NCI-H460 (cell line): ENCODE measurements at regions not wholly inside any gene's neighbourhood (a gene's known extent, or its start where the extent isn't known, plus 50 kb on each side); places are given as distances from the start of the nearest gene placed in this dataset.

Experiments
- DNase-seq: peaks from one replicate; pipeline ENCODE4 v3.0.0-alpha.2; 2016; ENCODE audit warnings: low read depth; ENCODE audit errors: extremely low read depth

DNA sequence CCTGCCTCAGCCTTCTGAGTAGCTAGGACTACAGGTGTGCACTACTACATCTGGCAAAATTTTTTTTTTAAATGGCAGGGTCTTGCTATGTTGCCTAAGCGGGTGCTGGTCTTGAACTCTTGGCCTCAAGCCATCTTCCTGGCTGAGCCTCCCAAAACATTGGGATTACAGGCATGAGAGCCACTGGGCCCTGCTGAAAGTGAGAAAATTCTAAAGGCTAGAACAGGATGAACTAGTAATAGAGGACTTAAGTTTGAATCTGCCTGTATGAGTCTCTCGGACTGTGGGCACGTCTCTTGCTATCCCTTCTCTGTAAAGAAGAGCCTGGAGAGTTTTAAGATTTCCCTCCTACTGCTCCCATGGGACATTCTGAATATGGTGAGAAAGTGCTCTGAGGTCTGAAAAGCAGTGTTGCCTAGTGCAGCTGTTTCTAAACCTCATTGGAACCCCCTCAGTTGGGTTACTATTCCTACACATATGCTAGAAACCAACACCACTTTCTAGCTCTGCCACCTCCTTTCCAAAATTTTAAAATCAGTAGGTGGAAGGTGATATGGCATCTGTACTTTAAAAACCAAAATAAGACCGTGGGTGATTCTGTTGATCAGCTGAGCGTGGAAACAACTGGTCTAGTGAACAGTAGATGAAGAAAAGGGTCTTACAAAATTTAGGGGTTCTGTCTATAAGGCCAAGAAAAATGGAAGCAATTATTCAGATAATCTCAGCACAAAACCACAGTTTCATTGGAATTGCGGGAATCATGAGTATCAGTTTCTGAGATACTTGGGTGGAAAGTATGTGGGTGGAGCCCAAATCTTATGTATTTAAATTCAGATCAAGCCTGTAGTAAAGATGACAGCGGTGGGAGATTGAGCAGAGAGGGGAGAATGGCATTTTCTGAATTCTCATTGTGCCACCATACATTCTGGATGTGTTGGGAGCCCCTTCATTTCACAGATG, 259.8 kb upstream of the CXCR4 start:
- no peak for DNase-seq

DNA sequence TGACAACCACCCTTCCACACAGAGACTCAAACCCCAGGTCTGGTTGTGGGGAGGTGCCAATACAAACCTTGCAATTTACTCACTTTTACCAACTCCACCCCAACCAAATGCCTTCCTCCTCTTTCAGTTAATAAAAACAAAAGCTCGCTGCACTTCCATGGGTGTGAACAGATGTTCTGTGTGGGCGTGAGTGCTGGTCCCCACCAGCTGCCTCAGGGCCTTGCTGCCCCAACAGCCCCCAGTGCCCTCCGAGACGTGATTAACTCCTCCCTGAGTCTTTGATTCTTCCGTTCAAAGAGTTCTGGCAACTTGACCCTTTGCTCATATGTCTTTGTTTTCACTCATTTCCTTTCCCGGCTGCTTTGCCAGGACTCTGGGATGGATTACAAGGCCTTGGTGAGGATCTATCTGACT, 258.9 kb upstream of the CXCR4 start:
- no peak for DNase-seq

DNA sequence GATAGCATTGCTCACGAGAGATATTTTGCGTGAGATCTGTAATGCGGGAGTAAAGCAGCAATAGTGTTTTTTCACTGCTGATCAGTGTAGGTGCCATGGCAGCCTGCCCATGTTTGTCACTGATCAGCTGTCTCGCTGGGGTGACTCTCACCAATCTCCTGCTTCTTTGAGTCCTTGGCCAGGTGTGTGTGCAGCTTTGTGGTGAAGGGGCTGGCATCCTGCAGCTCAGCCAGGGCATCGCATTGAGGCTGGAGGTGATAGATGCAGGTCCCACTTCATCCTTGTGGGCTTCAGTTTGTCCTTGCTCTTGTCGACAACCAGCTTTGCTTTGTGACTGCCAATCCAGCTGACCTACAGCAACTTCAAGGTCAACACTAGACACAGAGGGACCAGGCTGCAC, 258.3 kb upstream of the CXCR4 start:
- no peak for DNase-seq

DNA sequence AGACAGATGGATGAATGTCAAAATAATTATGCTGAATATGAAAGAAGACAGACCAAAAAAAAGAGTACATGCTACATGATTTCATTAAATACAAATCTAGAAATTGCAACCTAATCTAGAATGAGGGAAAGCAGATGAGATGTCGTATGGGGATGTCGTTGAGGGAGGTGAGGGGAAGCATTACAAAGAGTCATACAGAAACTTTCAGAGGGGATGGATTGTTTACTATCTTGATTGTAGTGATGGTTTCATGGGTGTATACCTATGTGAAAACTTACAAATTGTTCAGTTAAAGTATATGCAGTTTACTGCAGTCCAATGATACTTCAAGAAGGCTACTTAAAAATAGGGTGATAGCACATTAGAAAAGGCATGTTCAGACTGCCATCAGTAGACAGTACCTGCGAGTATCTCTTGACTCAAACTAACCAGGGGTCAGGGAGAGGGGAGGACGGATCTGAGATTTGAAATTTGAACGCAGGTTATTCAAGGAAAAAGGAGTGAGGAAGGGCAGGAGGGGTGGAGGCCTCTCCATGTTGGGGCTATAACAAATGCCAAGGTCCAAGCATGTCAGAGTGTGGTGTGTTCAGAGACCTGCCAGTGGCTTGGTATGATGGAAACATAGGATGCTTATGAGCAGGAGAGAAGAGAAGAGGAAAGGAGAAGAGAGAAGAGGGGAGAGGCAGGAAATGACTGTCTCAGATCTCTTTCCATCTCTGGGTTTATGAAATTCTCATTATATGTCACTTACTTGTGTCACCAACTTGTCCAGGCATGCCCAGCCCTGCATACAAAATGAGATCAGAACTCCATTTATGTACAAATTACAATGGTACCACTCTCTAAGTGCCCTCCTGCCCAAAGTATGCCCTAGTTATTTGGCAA, 257.3 kb upstream of the CXCR4 start:
- no peak for DNase-seq

DNA sequence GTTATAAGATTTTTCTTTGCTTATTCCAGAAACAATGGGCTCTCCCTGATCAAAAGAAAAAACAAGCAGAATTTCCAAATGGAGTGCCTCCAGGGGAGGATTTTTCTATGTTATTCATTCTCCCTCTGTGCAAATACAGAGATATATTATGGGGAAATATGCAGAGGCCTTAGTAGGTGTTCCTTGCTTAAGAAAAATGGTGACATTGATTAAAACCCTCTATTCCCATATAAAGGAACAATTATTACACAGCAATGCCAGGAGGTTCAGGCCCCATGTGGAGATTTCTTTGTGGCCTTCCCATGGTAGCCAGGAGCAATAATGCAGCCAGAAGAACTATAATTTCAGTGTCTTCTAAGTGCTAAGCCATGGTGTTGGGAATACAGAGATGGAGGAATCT, 255.9 kb upstream of the CXCR4 start:
- no peak for DNase-seq

DNA sequence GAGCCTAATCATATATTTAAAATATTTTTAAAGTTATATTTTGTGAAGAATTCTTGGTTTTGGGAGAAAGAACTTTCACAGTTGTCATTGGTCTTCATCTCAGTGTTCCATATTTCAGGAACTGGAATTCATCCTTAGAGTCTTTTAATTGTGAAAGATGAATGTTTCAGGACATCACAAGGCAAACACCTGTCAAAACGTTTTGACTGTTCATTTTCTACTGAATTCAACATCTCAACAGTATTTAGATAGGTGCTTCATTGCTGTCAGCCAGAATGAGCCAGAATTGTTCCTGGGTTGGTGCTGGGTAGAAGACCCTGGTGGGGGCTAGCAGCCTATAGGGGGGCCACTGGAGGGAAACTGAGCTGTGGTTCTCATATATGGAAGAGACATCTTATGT, 255.1 kb upstream of the CXCR4 start:
- no peak for DNase-seq

DNA sequence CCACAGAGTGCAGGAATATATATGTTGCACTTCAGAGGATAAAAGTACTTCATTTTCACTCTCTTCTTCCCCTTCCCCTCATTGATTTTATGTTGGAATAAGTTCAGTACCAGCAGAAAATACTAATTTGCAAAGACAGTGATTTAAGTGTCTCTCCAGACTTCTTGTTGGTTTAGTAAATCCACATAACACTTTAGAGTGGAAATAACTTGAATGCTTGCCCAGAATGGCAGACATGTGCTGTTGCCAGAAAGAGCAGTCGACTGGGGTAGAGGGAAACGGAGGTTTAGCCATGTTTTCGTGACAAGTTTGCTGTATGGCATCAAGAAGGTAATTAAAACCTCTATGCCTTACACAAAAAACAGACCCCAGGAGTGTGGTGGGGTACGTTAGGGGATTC, 246.0 kb upstream of the CXCR4 start:
- DNase-seq: no peak

DNA sequence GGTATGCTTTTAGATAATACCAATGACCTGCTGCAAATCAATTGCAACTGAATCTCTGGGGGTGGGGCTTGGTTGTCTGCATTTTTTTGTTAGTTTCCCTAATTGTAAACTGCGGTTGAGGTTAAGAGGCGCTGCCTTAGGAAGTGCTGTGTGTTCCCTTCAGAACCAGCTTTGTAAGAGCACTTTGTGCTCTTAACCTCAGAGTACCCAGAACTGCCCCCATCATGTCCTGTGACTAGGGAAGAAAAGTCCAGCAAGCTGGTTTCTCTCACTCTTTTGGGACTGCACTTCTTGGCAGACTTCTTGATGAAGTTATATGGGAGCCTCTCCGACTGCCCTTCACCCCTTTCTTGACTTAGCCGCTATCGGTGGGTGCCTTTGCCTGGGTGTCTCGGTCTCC, 245.5 kb upstream of the CXCR4 start:
- no peak for DNase-seq

DNA sequence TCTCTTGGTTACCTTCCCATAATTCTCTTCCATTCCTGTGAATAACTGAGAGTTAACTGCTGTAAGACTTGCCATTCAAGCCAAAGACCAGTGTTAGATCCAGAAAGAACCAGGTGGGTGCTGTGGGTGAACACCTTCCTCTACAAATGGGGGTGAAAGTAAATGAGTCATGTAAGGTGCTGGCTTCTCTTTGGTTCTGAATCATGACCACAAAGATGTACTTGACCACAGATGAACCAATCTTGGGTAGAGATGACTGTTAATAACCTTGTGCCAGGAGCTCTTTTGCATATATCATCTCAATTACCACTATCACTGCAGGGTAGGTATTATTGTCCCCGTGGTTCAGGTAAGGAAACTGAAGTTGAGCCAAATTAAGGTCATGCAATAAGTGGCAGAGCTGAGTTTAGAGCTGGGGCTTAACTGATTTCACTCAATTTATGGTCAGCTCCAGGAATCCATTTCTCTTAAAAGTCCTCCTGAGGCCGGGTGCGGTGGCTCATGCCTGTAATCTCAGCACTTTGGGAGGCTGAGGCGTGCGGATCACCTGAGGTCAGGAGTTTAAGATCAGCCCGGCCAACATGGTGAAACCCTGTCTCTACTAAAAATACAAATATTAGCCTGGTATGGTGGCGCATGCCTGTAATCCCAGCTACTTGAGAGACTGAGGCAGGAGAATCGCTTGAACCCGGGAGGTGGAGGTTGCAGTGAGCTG, 244.9 kb upstream of the CXCR4 start:
- DNase-seq: no peak

DNA sequence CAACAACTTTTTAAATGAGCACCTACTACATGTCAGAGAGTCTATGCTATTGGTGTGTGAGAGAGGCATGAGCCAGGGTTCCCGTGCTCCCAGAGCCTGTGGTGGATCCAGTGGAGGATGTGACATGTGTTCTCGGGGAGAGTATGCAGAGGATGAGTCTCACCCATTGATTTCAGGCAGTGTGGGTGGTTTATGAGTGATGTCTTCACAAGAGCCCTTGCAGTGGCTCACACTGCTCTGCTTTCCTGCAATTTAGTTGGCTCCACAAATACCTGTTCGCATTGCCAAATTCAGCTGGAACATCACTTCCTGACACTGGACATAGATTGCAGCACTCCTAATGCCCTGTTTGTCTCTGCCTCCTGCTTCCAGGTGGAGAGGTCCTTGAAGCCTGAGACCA, 243.6 kb upstream of the CXCR4 start:
- DNase-seq: no peak

DNA sequence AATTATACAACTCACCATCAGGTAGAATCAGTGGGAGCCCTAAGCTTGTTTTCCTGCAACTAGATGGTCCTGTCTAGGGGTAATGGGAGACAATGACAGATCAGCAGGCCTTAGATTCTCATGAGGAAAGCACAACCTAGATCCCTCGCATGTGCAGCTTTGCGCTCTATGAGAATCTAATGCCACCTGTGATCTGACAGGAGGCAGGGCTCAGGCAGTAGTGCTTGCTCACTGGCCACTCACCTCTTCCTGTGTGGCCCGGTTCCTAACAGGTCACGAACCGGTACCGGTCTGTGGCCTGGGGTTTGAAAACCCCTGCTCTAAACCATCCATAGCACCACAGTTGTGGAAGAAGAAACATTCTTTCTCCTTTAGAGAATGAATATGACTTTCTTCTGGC, 242.8 kb upstream of the CXCR4 start:
- DNase-seq: no peak

DNA sequence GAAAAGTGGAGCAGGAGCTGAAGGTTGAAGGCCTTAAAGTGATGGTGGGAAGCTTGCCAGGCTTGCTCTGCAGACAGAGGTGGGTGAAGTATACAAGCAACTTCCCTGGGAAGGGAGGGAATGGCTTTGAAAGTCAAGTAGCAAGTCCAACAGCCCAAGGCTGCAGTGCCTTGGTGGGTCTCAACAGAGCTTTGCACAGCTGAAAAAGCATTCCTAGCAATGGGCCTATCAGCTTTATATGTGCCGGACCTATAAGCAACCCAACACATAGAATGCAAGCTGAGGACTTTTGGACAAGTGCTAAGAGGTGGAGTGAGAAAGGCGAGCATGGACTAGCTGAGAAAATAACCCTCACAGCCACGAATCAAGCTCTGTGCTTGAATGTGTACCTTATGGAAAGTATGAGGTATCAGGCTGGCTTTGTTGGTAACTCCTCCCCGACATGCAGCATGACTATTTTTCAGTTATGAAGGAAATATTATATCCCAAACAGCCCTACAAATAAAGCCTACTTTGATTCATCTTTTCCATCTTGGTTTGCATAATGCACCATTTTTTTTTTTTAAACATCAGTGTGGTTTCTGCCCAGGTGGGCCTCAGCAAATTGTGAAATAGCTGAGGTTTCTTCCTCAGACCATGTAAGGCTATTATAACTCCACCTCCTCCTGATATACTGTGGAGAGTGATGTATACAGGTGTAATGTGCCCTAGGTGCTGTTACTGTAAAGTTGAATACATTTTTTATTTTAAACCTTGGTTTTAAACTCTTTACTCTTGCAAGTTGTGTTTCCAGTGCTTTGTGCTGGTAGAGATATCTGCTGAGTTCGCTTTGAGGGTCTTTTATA, 241.4 kb upstream of the CXCR4 start:
- no peak for DNase-seq

DNA sequence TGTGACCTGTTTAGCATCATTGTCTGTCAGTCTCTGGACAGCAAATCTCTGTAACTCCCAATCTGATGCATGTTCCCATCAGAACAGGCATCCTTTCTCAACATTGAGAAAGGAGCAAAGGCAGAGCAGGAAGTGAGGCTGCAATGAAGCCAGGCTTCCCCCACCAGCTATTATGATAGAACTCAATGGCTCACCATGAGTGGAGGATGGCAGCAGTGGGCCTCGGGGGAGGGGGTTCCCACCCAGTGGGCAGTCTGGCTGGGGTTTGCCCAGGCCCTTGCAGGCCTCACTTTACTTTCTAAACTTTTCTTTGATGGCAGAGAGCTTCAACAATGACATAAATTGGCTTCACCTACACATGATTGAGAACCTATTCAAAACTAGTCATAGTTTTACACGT, 240.6 kb upstream of the CXCR4 start:
- DNase-seq: no peak

DNA sequence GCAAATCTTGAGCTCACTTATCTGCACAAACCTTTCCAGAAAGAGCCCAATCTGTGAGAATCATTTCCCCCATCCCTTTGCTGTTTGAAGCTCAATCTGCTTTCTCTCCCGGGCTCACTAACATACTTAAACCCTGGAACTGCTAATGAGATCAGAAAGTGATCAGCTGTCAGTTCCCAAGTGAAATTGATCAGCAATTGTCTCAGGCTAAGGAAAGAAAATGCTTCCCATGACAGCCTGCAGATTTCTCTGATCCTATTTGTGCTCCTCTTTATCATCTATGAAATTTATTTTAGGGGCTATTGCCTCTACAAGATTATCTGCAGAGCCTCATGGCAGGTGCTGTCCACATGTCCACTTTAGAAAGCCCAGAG, 239.0 kb upstream of the CXCR4 start:
- DNase-seq: no peak

DNA sequence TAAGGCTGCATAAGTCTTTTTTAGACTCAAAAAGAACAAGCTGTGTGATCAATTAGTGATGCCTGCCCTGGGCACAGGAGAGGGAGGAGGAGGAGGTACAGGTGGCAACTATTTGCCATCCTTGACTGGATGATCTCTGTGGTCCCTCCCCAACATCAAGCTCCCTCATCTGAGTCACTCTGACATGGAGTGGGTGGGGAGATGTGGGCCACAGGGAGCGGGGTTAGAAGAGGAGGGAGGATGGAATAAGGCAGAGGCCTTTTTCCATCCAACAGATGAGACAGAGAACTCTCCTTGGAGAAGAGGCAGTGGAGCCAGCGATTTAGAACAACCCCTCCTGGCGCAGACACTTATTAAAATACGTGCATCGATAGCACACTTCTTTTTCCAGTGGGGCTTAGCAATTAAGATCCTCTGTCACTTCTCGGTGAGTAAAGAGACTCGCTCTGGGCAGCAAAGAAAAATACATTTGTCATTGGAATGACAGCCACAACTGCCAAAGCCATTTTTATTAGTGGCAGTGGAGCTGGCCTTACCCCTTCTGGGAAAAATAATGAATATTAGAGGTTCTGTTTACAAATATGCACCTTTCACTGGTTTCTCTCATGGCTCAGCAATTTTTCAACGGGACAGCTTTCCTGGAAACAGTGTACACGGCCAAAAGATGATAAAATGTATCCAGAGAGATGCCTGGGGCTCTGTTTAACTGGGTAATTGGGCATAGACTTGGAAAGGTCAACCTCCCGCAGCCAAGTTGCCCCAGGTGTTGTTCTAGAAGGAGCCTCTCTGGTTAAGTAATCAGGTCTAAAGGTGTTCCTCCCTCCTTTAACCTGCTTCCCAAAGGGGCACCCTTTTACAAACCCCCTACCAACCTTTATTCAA, 238.4 kb upstream of the CXCR4 start:
- no peak for DNase-seq

DNA sequence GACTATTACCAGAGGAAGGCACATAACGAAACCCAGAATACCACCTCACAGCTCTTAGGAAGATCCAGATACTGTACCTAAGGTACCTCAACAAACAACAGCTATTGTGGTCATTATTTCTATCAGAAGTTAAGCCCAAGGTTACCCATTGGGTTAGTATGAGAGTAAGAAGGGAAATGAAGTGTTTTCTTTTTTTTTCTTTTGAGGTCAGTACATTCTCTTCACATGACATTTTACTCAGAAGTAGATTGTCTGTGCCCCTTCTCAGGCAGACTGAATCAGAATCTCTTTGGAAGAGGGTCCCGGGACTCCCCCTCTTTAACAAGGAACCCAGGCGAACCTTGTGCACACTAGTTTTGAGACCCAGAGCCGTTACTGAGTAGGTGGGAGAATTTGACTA, 233.7 kb upstream of the CXCR4 start:
- DNase-seq: no peak

DNA sequence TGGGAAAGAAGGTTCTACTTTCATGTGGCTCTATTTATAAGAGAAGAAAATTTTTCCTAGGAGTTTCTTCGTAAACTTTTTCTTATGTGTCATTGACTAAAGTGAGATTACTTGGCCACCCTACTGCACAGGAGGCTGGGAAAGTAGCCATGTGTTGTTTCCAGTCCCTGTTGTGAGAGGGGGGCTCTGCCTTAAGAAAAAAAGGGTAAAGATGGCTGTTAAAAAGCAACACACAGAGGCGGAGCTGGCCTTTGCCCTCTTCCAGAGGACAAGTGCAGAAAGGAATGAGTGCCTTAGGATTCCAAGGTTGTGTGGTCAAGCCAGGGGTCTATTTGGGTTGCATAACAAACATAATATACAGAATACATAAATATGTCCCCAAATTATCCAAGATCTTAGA, 230.0 kb upstream of the CXCR4 start:
- no peak for DNase-seq

DNA sequence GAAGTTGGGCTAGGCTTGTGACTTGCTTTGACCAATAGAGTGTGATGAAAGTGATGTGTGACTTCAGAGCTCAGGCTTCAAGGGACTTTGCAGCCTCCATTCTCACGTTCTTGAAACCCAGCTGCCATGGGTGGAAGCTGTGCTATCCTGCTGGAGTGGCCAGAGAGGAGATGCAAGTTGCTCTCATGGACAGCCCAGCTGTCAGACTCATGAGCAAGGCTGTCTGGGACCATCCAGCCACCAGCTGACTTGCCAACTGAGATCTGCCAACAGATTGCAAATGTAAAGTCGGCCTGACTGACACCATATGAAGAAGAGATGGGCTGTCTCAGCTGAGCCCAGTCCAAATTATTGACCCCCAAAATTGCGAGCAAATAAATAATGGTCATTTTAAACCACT, 226.4 kb upstream of the CXCR4 start:
- no peak for DNase-seq

DNA sequence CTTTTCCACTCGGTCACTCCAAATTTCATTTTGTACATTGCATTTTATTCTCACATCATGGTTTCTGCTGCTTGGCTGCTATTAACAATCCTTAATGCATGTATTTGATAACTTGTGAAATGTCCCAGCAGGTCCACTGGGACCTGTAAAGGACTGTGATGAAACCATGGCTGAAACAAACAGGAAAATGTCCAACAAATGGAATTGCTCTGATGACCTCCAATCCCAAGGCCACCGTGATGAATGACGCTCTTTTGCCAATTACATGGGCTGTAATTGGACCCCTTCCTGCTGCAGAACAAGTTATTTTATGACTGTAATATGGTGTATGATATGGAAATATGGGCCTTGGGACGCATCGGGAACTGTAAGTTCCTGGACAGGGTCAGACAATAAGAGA, 224.2 kb upstream of the CXCR4 start:
- DNase-seq: no peak
